SJSA1 (cell line): ENCODE measurements at regions not wholly inside any gene's neighbourhood (a gene's known extent, or its start where the extent isn't known, plus 50 kb on each side); places are given as distances from the start of the nearest gene placed in this dataset.
A peak's percentile ranks its signal among the peaks of the same experiment; 100 is the strongest.

Experiments used
- DNase-seq, 2 experiments: peaks; one replicate each; pipeline ENCODE4 v3.0.0-alpha.2; 2015 to 2020; ENCODE audit warnings: low spot score in 2 of 2, low read depth in 1 of 2
- H3K27ac ChIP-seq: fragments of 250-450 bp; sonication (Bioruptor Pico); 2 replicates; pipeline ENCODE4 v1.5.1; 2020; ENCODE audit warnings: mild to moderate bottlenecking, moderate library complexity
- H3K27me3 ChIP-seq: fragments of 250-450 bp; sonication (Bioruptor Pico); replicated peaks from 2 replicates; pipeline ENCODE4 v1.5.1; 2020; ENCODE audit warnings: mild to moderate bottlenecking, moderate library complexity
- H3K36me3 ChIP-seq: fragments of 250-450 bp; sonication (Bioruptor Pico); 2 replicates; pipeline ENCODE4 v1.5.1; 2020; ENCODE audit warnings: mild to moderate bottlenecking
- H3K4me1 ChIP-seq: fragments of 250-450 bp; sonication (Bioruptor Pico); replicated peaks from 2 replicates; pipeline ENCODE4 v1.6.1; 2021; ENCODE audit warnings: mild to moderate bottlenecking
- H3K4me3 ChIP-seq: fragments of 250-450 bp; sonication (Bioruptor Pico); 2 replicates; pipeline ENCODE4 v1.5.1; 2020; ENCODE audit warnings: mild to moderate bottlenecking
- H3K9me3 ChIP-seq: fragments of 250-450 bp; sonication (Bioruptor Pico); replicated peaks from 2 replicates; pipeline ENCODE4 v1.5.1; 2020; ENCODE audit warnings: mild to moderate bottlenecking

GRCh38 chr17:27382025-27382424 is 74.2 kb upstream of the KSR1 start:
- DNase-seq: no peak
- Histone ChIP-seq H3K27ac (no peak overlapping the region), H3K36me3 (no peaks in the 10 kb centered on the region), H3K27me3 (no peaks in the 10 kb centered on the region), H3K4me1 (peaks cover 34% of the 10 kb centered on the region), H3K4me3 (no peak overlapping the region), H3K9me3 (no peaks in the 10 kb centered on the region)

- no peaks in the 10 kb centered on the region for H3K36me3 ChIP-seq
- H3K27ac ChIP-seq: no peak overlapping the region
- H3K4me3 ChIP-seq: no peak overlapping the region
- H3K4me1 ChIP-seq: peaks cover 33% of the 10 kb centered on the region
- no peaks in the 10 kb centered on the region for H3K9me3 ChIP-seq
- H3K27me3 ChIP-seq: no peaks in the 10 kb centered on the region
- DNase-seq: peak; percentile 54 to 69
Observed at GRCh38 chr17:27384261-27384701, 72.0 kb upstream of the KSR1 start.

DNA sequence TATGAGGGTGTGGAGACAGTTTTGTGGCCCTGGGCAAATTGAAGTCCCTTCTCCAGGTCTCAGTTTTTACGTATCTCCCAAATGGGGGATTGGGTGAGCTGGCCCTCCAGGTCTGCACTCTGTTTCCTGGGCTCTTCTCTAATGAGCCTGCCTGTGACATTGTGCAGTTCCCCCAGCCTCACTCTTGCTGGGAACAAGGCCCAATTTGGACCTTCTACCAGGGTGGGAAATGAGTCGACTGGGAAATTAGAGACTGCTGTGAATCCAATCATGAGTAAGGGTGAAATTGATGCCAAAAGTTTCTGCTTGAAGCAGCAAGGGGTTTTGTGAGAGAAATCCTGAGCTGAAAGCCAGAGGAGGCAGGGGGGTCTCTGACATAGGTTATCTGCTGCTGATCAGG is 71.5 kb upstream of the KSR1 start:
- Histone ChIP-seq H3K27me3 (no peaks in the 10 kb centered on the region), H3K4me1 (peaks cover 35% of the 10 kb centered on the region), H3K9me3 (no peaks in the 10 kb centered on the region), H3K27ac (no peak overlapping the region), H3K36me3 (no peaks in the 10 kb centered on the region), H3K4me3 (no peak overlapping the region)
- DNase-seq: no peak

GRCh38 chr17:27385626-27386025 is 70.6 kb upstream of the KSR1 start:
- Histone ChIP-seq H3K36me3 (no peaks in the 10 kb centered on the region), H3K9me3 (no peaks in the 10 kb centered on the region), H3K27ac (no peak overlapping the region), H3K27me3 (no peaks in the 10 kb centered on the region), H3K4me3 (no peak overlapping the region), H3K4me1 (peaks cover 26% of the 10 kb centered on the region)
- no peak for DNase-seq

GRCh38 chr17:27386206-27387075 is 69.8 kb upstream of the KSR1 start:
- Histone ChIP-seq H3K27ac (no peak overlapping the region), H3K4me1 (peaks cover 18% of the 10 kb centered on the region), H3K36me3 (no peaks in the 10 kb centered on the region), H3K9me3 (no peaks in the 10 kb centered on the region), H3K4me3 (no peak overlapping the region), H3K27me3 (no peaks in the 10 kb centered on the region)
- no peak for DNase-seq

- H3K9me3 ChIP-seq: no peaks in the 10 kb centered on the region
- no peaks in the 10 kb centered on the region; the same call in 1 of the 2 replicates for H3K27me3 ChIP-seq
- no peak for DNase-seq
- no peaks in the 10 kb centered on the region for H3K36me3 ChIP-seq
- H3K4me1 ChIP-seq: peaks cover 7% of the 10 kb centered on the region
- no peak overlapping the region for H3K4me3 ChIP-seq
- no peak overlapping the region for H3K27ac ChIP-seq
Observed at GRCh38 chr17:27389542-27390140, 66.6 kb upstream of the KSR1 start.

GRCh38 chr17:27390540-27390939 is 65.7 kb upstream of the KSR1 start:
- no peak overlapping the region for H3K27ac ChIP-seq
- H3K4me1 ChIP-seq: peaks cover 5% of the 10 kb centered on the region
- H3K9me3 ChIP-seq: no peaks in the 10 kb centered on the region
- H3K36me3 ChIP-seq: no peaks in the 10 kb centered on the region
- H3K27me3 ChIP-seq: no peaks in the 10 kb centered on the region; the same call in 1 of the 2 replicates
- H3K4me3 ChIP-seq: no peak overlapping the region
- DNase-seq: no peak

GRCh38 chr17:27391427-27391826 is 64.8 kb upstream of the KSR1 start:
- H3K4me1 ChIP-seq: peaks cover 6% of the 10 kb centered on the region
- H3K27me3 ChIP-seq: no peaks in the 10 kb centered on the region; the same call in 1 of the 2 replicates
- H3K4me3 ChIP-seq: no peak overlapping the region
- DNase-seq: no peak
- no peaks in the 10 kb centered on the region for H3K9me3 ChIP-seq
- H3K36me3 ChIP-seq: no peaks in the 10 kb centered on the region
- no peak overlapping the region for H3K27ac ChIP-seq

DNA sequence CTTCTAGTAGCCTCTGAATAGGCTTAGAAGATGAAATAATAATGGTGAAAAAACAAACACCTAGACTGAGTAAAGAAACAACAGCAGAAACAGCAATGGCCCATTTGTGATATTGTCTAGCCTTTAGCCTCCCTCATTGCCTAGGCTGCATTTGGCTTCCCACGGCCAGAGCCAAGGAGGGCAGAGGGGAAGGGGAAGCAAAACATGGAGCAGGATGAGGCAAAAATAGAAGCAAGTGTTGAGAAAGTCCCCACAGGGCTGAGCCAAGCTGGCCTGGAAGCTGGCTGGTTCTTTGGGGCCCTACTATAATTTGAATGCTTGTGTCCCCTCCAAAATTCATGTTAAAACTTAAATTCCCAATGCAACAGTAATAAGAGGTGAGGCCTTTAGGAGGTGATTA is 60.2 kb upstream of the KSR1 start:
- Histone ChIP-seq H3K36me3 (no peaks in the 10 kb centered on the region), H3K9me3 (no peaks in the 10 kb centered on the region), H3K27me3 (no peaks in the 10 kb centered on the region; the same call in 1 of the 2 replicates), H3K4me3 (no peak overlapping the region), H3K4me1 (peaks cover 10% of the 10 kb centered on the region), H3K27ac (no peak overlapping the region)
- no peak for DNase-seq

DNA sequence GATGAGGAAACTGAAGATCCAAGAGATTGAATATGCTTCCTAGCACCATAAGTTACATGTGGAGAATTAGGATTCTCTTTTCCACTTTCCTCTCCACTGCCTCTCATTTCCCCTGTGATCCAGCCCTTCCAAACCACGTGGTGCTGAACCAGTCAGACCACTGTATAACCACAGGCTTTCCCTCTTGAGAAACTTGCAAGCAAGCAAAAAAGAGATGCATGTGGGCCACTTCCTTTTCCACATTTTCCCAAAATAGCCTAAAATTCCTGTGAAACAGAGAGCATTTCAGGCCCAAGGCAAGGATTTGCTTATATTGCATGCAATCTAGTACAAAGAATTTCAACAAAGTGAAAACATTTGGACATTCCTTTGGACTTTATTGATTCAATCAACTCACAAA is 59.3 kb upstream of the KSR1 start:
- Histone ChIP-seq H3K27ac (no peak overlapping the region), H3K4me3 (no peak overlapping the region), H3K27me3 (no peaks in the 10 kb centered on the region; the same call in 1 of the 2 replicates), H3K4me1 (peaks cover 10% of the 10 kb centered on the region), H3K36me3 (no peaks in the 10 kb centered on the region), H3K9me3 (no peaks in the 10 kb centered on the region)
- DNase-seq: peak in 1 of 2 experiments; percentile 36

DNA sequence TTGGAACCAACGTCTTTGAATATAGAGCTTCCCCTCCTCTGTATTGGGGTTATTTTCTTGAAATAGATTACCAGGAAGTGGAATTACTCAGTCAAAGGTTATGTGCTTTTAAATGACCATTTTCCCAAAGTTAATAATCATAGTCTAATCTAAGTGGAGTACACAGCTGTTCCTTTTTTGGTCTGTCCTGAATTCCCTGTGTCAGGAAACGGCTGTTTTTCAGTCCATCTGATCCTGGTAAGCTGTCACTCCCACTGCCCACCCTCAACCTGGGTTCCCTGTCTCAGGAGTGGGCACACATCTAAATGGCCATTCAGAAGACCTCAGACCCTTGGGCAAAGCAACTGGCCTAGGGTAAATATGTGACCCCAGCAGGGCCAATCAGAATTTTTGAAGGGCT is 57.6 kb upstream of the KSR1 start:
- DNase-seq: no peak
- Histone ChIP-seq H3K27me3 (no peaks in the 10 kb centered on the region), H3K9me3 (no peaks in the 10 kb centered on the region), H3K36me3 (no peaks in the 10 kb centered on the region), H3K4me3 (no peak overlapping the region), H3K27ac (no peak overlapping the region), H3K4me1 (peaks cover 10% of the 10 kb centered on the region)

- Histone ChIP-seq H3K4me3 (no peak overlapping the region), H3K27ac (no peak overlapping the region), H3K9me3 (no peaks in the 10 kb centered on the region), H3K36me3 (no peaks in the 10 kb centered on the region), H3K4me1 (peaks cover 10% of the 10 kb centered on the region), H3K27me3 (no peaks in the 10 kb centered on the region)
- DNase-seq: no peak
Observed at GRCh38 chr17:27400991-27401390, 55.3 kb upstream of the KSR1 start.

DNA sequence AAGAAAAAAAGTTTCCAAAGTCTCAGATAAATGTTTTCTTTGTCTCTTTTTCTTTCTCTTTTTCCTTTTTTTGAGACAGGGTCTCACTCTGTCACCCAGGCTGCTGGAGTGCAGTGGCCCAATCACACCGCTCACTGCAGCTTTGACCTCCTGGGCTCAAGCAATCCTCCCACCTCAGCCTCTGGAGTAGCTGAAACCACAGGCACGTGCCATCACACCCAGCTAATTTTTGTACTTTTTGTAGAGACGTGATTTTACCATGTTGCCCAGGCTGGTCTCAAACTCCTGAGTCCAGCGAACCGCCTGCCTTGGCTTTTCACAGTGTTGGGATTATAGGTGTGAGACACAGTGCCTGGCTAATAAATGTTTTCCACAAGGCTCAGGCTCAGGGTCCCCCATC is 53.3 kb upstream of the KSR1 start:
- no peaks in the 10 kb centered on the region for H3K36me3 ChIP-seq
- no peak for DNase-seq
- H3K27me3 ChIP-seq: no peaks in the 10 kb centered on the region
- H3K27ac ChIP-seq: no peak overlapping the region
- H3K9me3 ChIP-seq: no peaks in the 10 kb centered on the region
- peaks cover 12% of the 10 kb centered on the region for H3K4me1 ChIP-seq
- no peak overlapping the region for H3K4me3 ChIP-seq

DNA sequence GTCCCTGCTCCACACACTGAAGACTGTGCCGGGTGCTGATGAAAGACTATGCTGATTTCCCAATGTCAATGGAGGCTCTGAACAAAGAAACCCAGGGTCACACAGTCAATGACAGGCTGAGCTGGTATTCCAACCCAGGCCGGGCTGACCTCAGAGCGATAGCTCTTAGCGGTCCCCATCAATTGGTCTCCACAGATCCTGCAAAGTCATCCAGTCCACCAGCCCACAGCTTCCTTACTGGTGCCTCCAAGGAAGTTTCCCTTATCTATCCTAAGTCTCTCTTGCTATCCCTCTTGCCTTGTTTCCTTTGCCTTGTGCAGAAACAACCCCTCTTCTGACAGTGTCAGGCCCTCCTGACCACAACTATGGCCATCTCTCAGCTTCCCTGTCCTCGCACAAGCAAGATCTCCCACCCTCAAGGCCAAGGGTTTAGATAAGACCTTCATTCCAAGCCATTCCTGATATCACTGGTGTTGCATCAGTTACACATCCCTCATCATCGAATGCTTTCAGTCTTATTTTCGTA is 52.7 kb upstream of the KSR1 start:
- no peaks in the 10 kb centered on the region for H3K9me3 ChIP-seq
- DNase-seq: no peak
- peaks cover 18% of the 10 kb centered on the region for H3K4me1 ChIP-seq
- no peaks in the 10 kb centered on the region for H3K36me3 ChIP-seq
- no peak overlapping the region for H3K4me3 ChIP-seq
- H3K27me3 ChIP-seq: no peaks in the 10 kb centered on the region
- no peak overlapping the region for H3K27ac ChIP-seq
